OCI-LY7 (cell line): ENCODE measurements at regions not wholly inside any gene's neighbourhood (a gene's known extent, or its start where the extent isn't known, plus 50 kb on each side); places are given as distances from the start of the nearest gene placed in this dataset.

ENCODE experiments used
- CTCF ChIP-seq: fragments of 200-600 bp; sonication (generic); conservative IDR thresholded peaks from 2 replicates; pipeline ENCODE4 v1.5.1; 2014; ENCODE audit warnings: mild to moderate bottlenecking, antibody characterized with exemption, low read length, moderate library complexity, mixed read lengths
- EZH2phosphoT487 ChIP-seq: fragments of 200-600 bp; sonication (generic); IDR thresholded peaks from 2 replicates; pipeline ENCODE4 v1.6.1; 2018; ENCODE audit warnings: low read depth, borderline replicate concordance, mild to moderate bottlenecking, mixed run types, antibody characterized with exemption, low read length, moderate library complexity, mixed read lengths

- no peak for TF ChIP-seq CTCF
- TF ChIP-seq EZH2phosphoT487: no peak
Measured at GRCh38 chrX:3951859-3952258, 238.4 kb upstream of the PRKX start.
